Fibroblast of skin of right quadriceps (primary cell): ENCODE measurements at regions not wholly inside any gene's neighbourhood (a gene's known extent, or its start where the extent isn't known, plus 50 kb on each side); places are given as distances from the start of the nearest gene placed in this dataset.

Experiments
- DNase-seq: peaks from one replicate; pipeline ENCODE4 v3.0.0-alpha.2; 2013

DNA sequence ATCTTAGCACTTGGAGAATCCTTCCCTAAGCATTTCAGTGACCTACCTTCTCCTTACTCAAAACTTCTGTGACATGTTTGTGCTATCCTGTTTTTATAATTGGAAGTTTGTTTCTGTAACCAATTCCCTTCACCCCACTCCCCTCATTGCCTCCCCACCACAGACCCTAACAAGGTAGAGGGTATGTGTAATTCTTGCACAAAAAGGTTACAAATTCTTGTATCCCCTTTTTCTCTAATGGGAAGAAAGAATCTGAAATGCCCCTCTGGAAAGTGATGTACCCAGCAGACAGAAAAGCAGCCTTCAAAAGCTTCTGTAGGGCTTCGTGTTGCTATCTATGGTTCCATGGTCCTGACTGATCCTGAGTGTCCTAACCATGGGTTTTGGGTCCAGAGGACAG lies 111.7 kb upstream of the TMEM170B start:
- no peak for DNase-seq

DNA sequence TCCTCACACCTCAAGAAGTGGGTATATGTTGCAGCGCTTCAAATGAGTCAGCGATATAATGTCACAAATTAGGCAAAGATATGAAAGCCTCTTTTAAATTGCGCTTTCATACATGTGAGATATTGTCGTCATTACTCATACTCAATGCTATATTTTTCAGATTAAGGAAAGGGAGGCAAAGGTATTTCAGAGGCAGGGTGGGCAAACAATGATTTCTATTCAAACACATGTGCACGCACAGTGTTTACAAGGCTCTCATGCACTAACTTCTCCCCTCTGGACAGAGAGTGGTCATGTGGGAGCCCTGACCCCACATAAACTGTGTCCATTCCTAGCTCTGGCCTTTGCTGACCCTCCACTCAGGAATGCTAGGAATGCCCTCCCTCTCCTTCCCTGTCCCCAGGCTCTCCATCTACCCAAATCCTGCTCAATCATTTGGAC lies 112.1 kb upstream of the TMEM170B start:
- DNase-seq, result no peak

GRCh38 chr6:11424395-11425034 lies 113.0 kb upstream of the TMEM170B start:
- DNase-seq, result no peak

DNA sequence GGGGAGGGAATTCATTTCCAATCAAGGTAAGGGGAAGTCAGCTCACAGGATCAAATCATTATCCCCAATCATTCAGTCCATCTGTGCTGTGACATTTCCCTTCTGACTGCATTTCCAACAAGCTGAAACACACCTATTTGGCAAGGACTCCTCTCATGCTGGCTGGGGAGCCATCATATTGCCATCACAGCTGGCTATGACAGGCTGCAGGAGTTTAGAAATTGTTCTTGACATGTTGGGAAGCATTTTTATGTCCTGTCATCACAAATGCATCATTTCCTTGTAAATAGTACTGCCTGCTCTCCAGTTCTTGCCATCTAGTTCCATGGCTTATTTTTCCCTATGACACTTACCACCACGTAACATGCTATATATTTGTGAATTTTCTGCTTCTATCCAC lies 113.9 kb upstream of the TMEM170B start:
- no peak for DNase-seq

DNA sequence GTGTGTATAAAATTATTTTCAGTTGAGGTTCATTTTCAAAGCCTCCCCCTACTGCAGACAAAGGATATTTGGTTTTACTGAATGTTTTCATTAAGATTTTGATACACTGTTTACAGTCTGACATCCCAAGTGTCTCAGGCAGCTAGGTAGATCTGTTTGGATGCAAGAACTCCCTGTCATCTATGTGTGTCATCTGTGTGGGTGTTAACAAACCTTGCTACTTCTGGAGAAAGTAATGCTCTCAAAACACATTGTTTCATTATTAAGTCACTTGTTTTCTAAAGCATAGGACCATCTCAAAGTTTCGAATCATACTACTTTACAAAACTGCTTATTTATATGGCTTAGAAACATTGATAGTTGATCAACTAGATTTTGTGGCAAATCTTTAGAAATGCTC lies 114.5 kb upstream of the TMEM170B start:
- DNase-seq, result no peak

- DNase-seq, result no peak
Observed at GRCh38 chr6:11419763-11420453, 117.6 kb upstream of the TMEM170B start.

- DNase-seq, result no peak
Observed at GRCh38 chr6:11418290-11418905, 119.2 kb upstream of the TMEM170B start.

DNA sequence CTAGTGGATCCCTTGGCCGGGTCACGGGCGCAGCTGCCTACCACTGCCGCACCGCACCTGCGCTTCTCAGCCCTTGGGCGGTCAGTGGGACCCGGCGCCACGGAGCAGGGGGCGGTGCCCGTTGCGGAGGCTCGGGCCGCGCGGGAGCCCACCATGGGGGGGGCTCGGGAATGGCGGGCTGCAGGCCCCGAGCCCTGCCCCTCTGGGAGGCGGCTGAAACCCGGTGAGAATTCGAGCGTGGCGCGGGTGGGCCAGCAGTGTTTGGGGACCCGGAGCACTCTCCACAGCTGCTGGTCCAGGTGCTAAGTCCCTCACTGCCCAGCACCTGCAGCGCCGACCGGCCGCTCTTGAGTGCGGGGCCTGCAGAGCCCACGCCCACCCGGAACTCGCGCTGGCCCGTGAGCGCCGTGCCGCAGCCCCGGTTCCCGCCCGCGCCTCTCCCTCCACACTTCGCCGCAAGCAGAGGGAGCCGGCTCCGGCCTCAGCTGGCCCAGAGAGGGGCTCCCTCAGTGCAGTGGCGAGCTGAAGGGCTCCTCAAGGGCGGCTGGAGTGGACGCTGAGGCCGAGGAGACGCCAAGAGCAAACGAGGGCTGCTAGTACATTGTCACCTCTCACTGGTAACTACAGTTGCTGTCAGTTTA lies 120.5 kb upstream of the TMEM170B start:
- DNase-seq, result no peak

GRCh38 chr6:11416099-11416935 lies 121.2 kb upstream of the TMEM170B start:
- DNase-seq, result peak; percentile 59

DNA sequence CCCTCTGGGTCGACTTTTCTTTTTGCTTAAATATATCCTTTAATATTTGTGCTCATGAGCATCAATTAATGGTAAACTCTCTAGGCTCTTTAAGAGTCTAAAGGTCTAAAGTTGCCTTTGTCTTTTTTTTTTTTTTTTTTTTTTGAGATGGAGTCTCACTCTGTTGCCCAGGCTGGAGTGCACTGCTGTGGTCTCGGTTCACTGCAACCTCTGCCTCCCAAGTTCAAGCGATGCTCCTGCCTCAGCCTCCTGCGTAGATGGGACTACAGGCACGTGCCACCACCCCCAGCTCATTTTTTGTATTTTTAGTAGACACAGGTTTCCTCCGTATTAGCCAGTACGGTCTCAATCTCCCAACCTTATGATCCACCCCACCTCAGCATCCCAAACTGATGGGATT lies 122.0 kb upstream of the TMEM170B start:
- no peak for DNase-seq

- no peak for DNase-seq
Observed at GRCh38 chr6:11414176-11414963, 123.2 kb upstream of the TMEM170B start.

DNA sequence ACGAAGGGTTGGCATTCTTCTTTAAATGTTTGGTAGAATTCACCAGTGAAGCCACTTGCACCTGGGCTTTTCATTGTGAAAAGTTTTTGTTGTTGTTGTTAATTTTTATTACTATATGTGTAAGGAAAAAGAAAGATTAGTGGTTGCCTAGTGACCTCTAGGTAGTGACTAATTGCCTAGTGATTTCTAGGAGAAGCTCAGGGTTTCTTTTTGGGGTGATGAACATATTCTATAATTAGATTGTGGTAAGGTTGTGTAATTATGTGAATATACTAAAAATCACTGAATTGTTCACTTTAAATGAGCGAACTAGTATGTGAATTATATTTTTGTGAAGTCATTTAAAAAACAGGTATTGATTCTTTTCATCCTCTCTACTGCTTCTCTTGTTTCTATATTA lies 123.8 kb upstream of the TMEM170B start:
- peak; percentile 78 for DNase-seq

DNA sequence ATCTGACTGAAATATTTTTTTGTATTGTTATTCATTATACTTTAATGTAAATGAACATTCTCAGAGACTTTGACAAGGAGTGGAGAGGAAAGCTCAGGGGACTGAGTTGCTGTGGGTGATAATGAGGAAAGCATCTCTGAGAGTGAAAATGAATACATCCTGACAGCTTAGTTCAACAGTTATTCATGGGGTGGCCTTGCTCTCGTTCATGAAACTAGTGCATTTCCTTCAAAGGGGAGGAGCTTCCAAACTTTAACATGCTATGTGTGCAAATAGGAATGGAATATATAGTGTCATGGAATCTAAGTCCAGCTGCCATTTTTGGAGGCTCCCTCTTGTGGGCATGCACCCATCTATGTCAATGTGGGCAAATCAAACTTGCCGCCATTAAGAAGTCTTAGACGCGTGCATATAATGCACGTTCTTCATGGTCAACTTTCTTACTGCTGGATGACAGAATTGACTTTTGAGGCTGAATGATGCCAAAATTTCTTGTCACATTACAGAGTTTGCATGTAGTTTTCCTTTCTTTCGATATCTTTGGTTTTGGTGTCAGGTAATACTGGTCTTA lies 124.3 kb upstream of the TMEM170B start:
- no peak for DNase-seq

- no peak for DNase-seq
Observed at GRCh38 chr6:11412616-11413015, 124.9 kb upstream of the TMEM170B start.

GRCh38 chr6:11412011-11412424 lies 125.5 kb upstream of the TMEM170B start:
- peak; percentile 87 for DNase-seq

- no peak for DNase-seq
Observed at GRCh38 chr6:11411593-11411992, 126.0 kb upstream of the TMEM170B start.

- no peak for DNase-seq
Observed at GRCh38 chr6:11410539-11411307, 126.8 kb upstream of the TMEM170B start.

DNA sequence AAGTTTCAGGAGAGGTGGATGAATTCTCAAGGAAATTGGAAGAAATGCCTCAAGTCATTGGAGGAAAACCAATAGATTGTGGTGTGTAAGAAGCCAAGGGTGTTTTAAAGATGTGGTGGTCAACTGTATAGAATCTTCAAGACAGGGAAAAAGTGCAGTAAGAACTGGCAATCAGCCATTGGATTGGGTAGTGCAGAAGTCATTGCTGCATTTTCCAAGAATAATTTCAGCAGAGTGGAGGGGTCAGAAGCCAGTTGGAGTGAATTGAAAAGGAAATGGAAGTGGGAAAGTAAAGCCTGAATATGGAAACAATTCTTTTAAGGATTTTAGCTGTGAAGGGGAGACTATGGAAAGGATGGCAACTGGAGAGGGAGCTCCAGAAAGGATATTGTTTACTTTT lies 128.2 kb upstream of the TMEM170B start:
- no peak for DNase-seq

DNA sequence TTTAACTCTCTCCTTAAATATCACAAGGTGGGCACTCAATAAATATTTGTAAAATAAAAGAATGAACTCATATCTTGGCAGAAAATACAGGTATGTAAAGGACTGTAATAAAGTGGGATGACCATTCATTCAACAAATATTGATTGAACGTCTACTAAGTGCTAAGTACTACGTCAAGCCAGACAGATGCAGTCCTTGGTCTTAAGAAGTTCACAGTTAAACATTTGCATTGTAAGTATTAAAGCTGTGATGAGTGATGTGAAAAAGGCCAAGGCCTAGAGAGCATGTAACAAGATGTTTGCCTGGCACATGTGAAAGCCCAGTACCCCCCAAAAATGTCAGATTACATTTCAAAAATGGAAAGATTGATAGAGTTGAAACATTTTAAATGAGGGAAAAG lies 130.1 kb upstream of the TMEM170B start:
- no peak for DNase-seq

GRCh38 chr6:11404838-11405237 lies 132.7 kb upstream of the TMEM170B start:
- no peak for DNase-seq

DNA sequence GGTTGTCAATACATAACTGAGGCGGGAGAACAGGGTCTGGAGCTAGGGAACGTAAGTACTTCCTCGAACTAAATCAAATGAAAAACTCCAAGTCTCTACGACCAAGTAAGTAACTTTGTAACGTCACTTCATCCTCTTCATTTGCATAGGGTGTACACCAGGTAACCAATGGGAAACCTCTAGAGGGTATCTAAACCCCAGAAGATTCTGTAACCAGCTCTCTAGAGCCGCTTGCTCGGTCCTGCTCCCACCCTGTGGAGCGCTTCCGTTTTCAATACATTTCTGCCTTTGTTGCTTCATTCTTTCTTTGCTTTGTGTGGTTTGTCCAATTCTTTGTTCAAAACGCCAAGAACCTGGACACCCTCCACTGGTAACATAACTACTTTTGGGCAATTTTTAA lies 133.5 kb upstream of the TMEM170B start:
- no peak for DNase-seq
